Panc1 (cell line): ENCODE measurements at regions not wholly inside any gene's neighbourhood (a gene's known extent, or its start where the extent isn't known, plus 50 kb on each side); places are given as distances from the start of the nearest gene placed in this dataset.

Experiments
- CTCF ChIP-seq: fragments of 450-650 bp; IDR thresholded peaks from 2 replicates; pipeline ENCODE4 v1.5.1; 2017; ENCODE audit warnings: mild to moderate bottlenecking
- POLR2AphosphoS5 ChIP-seq: IDR thresholded peaks from 2 replicates; pipeline ENCODE4 v1.6.1; 2012; ENCODE audit warnings: mild to moderate bottlenecking, low read depth, low read length, moderate library complexity
- REST ChIP-seq, 2 experiments: IDR thresholded peaks; 2 replicates each; pipeline ENCODE4 v1.6.1; 2011 to 2012; ENCODE audit warnings: low read depth in 2 of 2, control low read depth in 1 of 2, low read length in 1 of 2, mild to moderate bottlenecking in 1 of 2, moderate library complexity in 1 of 2; ENCODE audit not compliant: insufficient read depth in 1 of 2
- SIN3A ChIP-seq: IDR thresholded peaks from 2 replicates; pipeline ENCODE4 v1.6.1; 2012; ENCODE audit warnings: low read depth, mild to moderate bottlenecking, low read length, moderate library complexity, borderline replicate concordance; ENCODE audit not compliant: insufficient read depth
- TCF7L2 ChIP-seq: IDR thresholded peaks from 2 replicates; pipeline ENCODE4 v1.6.1; 2011; ENCODE audit warnings: mild to moderate bottlenecking, low read depth, low read length, inconsistent platforms

- TF ChIP-seq CTCF (no peak), POLR2AphosphoS5 (no peak), REST (IDR thresholded peaks at IDR 0.05; ENCODE audit: insufficient read depth in 1 of 2, low read depth in 2 of 2, low read length in 1 of 2) (no peak), TCF7L2 (no peak), SIN3A (no peak)
Measured at GRCh38 chr15:61639491-61639890, 410.4 kb upstream of the RORA start.
